Psoas muscle (tissue), 7 donors: ENCODE measurements at regions not wholly inside any gene's neighbourhood (a gene's known extent, or its start where the extent isn't known, plus 50 kb on each side); places are given as distances from the start of the nearest gene placed in this dataset.
"Not testable (repeated sequence)": the region's sequence is repeated elsewhere in the genome, so short reads cannot be mapped to it uniquely, and the experiment has no call there.

Source experiments
- ATAC-seq, 4 donors: fragments of 200-7000 bp; cut with Tn5 transposase; one replicate each; pipeline ENCODE4 v1.9.1; 2020; ENCODE audit warnings: moderate library complexity in 3 of 4, mild to moderate bottlenecking in 2 of 4
- DNase-seq, 2 donors: peaks; one replicate each; pipeline ENCODE4 v3.0.0-alpha.2; 2020
- H3K27ac ChIP-seq: fragments of 200-600 bp; one replicate; pipeline ENCODE4 v1.8.0; 2022
- H3K27me3 ChIP-seq, 3 donors: fragments of 200-600 bp in 1 of 3; one replicate each; pipeline versions ENCODE4 v1.6.1 to v1.8.0; 2013 to 2022; ENCODE audit warnings: low read length in 2 of 3, mild to moderate bottlenecking in 2 of 3, moderate library complexity in 1 of 3; ENCODE audit not compliant: insufficient read depth in 3 of 3
- H3K36me3 ChIP-seq, 2 donors: fragments of 200-600 bp in 1 of 2; one replicate each; pipeline versions ENCODE4 v1.6.1 to v1.8.0; 2013 to 2022; ENCODE audit warnings: low read depth in 1 of 2, mild to moderate bottlenecking in 1 of 2, moderate library complexity in 1 of 2; ENCODE audit not compliant: insufficient read depth in 1 of 2
- H3K4me1 ChIP-seq: fragments of 200-600 bp; one replicate; pipeline ENCODE4 v1.8.0; 2022
- H3K4me3 ChIP-seq: fragments of 200-600 bp; one replicate; pipeline ENCODE4 v1.8.0; 2022; ENCODE audit warnings: mild to moderate bottlenecking
- H3K9me3 ChIP-seq: fragments of 200-600 bp; one replicate; pipeline ENCODE4 v1.8.0; 2022
- CTCF ChIP-seq: fragments of 200-600 bp; IDR thresholded peaks from one replicate; pipeline ENCODE4 v1.8.0; 2022; ENCODE audit warnings: antibody characterized with exemption
- WGBS, 3 donors: extraction: QIAGEN DNeasy Blood & Tissue Kit; methylation state at CpG; one replicate each; pipeline versions ENCODE4 v1.1.6 to v1.1.7; 2013; 5-methylcytosine and 5-hydroxymethylcytosine counted together
- intact Hi-C, 2 donors: fragments of 100-400 bp; cut with DNase I; formaldehyde crosslinking; loops; one replicate each; pipeline versions ENCODE4 v1.11.0 to v1.14.2; 2022
- donor health status: healthy with polysubstance abuse.
- donor health status: DM: no; HTN: no; CAD: no; lungs with moderate emphysema.
- donor health status: Bipolar disorder and iron deficiency.
- donor health status: healthy.
- donor health status: DM: yes; HTN: yes; CAD: no.
- donor health status: DM: no; HTN: no; CAD: no.
- donor health status: DM: yes; HTN: yes; CAD: no.

- no peak for TF ChIP-seq CTCF
- H3K36me3 ChIP-seq: no peaks in the 10 kb centered on the region
- intact Hi-C loops: no loop called here
- WGBS, 3 donors: 73 to 82% (median 74%) methylated on average over 7 of the region's 7 CpGs
- no peak overlapping the region for H3K4me3 ChIP-seq
- ATAC-seq (no peak), DNase-seq (no peak)
- H3K4me1 ChIP-seq: no peaks in the 10 kb centered on the region
- no peaks in the 10 kb centered on the region for H3K27me3 ChIP-seq
- H3K27ac ChIP-seq: no peak overlapping the region
- no peaks in the 10 kb centered on the region for H3K9me3 ChIP-seq
Observed at GRCh38 chr6:150787429-150787828, 78.1 kb upstream of the MTHFD1L start.

GRCh38 chr6:150788089-150788488, 77.4 kb upstream of the MTHFD1L start:
- intact Hi-C loops: no loop called here
- Histone ChIP-seq H3K27me3 (no peaks in the 10 kb centered on the region), H3K9me3 (no peaks in the 10 kb centered on the region), H3K4me1 (no peaks in the 10 kb centered on the region), H3K27ac (no peak overlapping the region), H3K4me3 (no peak overlapping the region), H3K36me3 (no peaks in the 10 kb centered on the region)
- WGBS, 3 donors: 62 to 66% (median 63%) methylated on average over 6 of the region's 6 CpGs
- ATAC-seq (no peak), DNase-seq (no peak)
- no peak for TF ChIP-seq CTCF

- DNase-seq, H3K9me3 ChIP-seq, ATAC-seq, intact Hi-C loops, H3K4me3 ChIP-seq, H3K36me3 ChIP-seq, H3K27me3 ChIP-seq, H3K4me1 ChIP-seq, H3K27ac ChIP-seq: not testable (repeated sequence)
- 93 to 97% (median 94%) methylated on average over 6 of the region's 6 CpGs for WGBS, 3 donors
Observed at GRCh38 chr6:150789906-150790305, 75.6 kb upstream of the MTHFD1L start.

- DNase-seq (no peak), ATAC-seq (no peak)
- intact Hi-C loops: no loop called here
- no peak for TF ChIP-seq CTCF
- Histone ChIP-seq H3K36me3 (no peaks in the 10 kb centered on the region), H3K27me3 (no peaks in the 10 kb centered on the region), H3K4me3 (no peak overlapping the region), H3K4me1 (no peaks in the 10 kb centered on the region), H3K9me3 (no peaks in the 10 kb centered on the region), H3K27ac (no peak overlapping the region)
- WGBS, 3 donors: 73 to 90% (median 78%) methylated on average over 1 of the region's 1 CpG
Observed at GRCh38 chr6:150791717-150792116, 73.8 kb upstream of the MTHFD1L start.

- Histone ChIP-seq H3K36me3 (no peaks in the 10 kb centered on the region), H3K27me3 (no peaks in the 10 kb centered on the region), H3K27ac (no peak overlapping the region), H3K9me3 (no peaks in the 10 kb centered on the region), H3K4me3 (no peak overlapping the region), H3K4me1 (no peaks in the 10 kb centered on the region)
- no peak for DNase-seq
- ATAC-seq: no peak
- WGBS, 3 donors: 91 to 94% (median 93%) methylated on average over 1 of the region's 1 CpG
- intact Hi-C loops: no loop called here
- TF ChIP-seq CTCF: no peak
Observed at GRCh38 chr6:150797949-150798348, 67.6 kb upstream of the MTHFD1L start.
